K562 (cell line): ENCODE measurements at regions not wholly inside any gene's neighbourhood (a gene's known extent, or its start where the extent isn't known, plus 50 kb on each side); places are given as distances from the start of the nearest gene placed in this dataset.

Source experiments
- ATAC-seq: fragments of 200-7000 bp; cut with Tn5 transposase; 3 replicates; pipeline ENCODE4 v1.9.1; 2020; ENCODE audit warnings: moderate library complexity
- BruUV-seq: library from RNA; stranded (reverse); fragments of 400-500 nt; replicated peaks from 2 replicates; lab custom pipeline; 2021; lab: Mats Ljungman, UMichigan
- CTCF ChIA-PET: fragments of 300-600 bp; formaldehyde crosslinking; extraction: SDS; loops from one replicate; lab custom pipeline; 2021; ENCODE audit warnings: low intra/inter-chr PET ratio; lab: Yijun Ruan, JAX
- POLR2A ChIA-PET: fragments of 300-600, 350-650 bp; sonication (Branson Sonifier 250); formaldehyde crosslinking; extraction: SDS; loops from one replicate; lab custom pipeline; 2021; ENCODE audit warnings: antibody characterized with exemption, inconsistent platforms; lab: Yijun Ruan, JAX
- DNase-seq, 4 experiments: peaks; one replicate each; pipeline versions ENCODE4 v3.0.0 to v3.0.0-alpha.2; 2011 to 2018; ENCODE audit warnings: low spot score in 3 of 4, mixed read lengths in 3 of 4; ENCODE audit errors: extremely low read depth in 1 of 4
- FAIRE-seq: peaks from 2 replicates; lab custom pipeline; 2011; peaks lifted over from hg19 to GRCh38; lab: Jason Lieb, UNC
- H2AFZ ChIP-seq: 2 replicates; pipeline ENCODE4 v1.6.0; 2011; ENCODE audit warnings: low read depth, low read length, control low read depth, inconsistent platforms
- H3K27ac ChIP-seq: fragments of 200-600 bp; 3 replicates; pipeline ENCODE4 v1.8.0; 2011; ENCODE audit warnings: low read depth, mild to moderate bottlenecking, control low read depth, inconsistent platforms, low read length, moderate library complexity, mixed read lengths; ENCODE audit errors: extremely low read depth
- H3K27me3 ChIP-seq, 2 experiments: fragments of 300-600 bp in 1 of 2; 2 replicates in 1 of 2; 3 replicates in 1 of 2; pipeline versions ENCODE4 v1.6.0 to v1.8.0; 2011; ENCODE audit warnings: inconsistent platforms in 2 of 2, low read length in 2 of 2, mild to moderate bottlenecking in 1 of 2, mixed read lengths in 1 of 2, moderate library complexity in 1 of 2; ENCODE audit not compliant: control insufficient read depth in 2 of 2, insufficient read depth in 2 of 2
- H3K36me3 ChIP-seq: fragments of 300-600 bp; 3 replicates; pipeline ENCODE4 v1.8.0; 2011; ENCODE audit warnings: mild to moderate bottlenecking, low read length, inconsistent platforms; ENCODE audit not compliant: control insufficient read depth, insufficient read depth
- H3K4me1 ChIP-seq, 2 experiments: fragments of 200-600 bp in 1 of 2; replicated peaks in 1 of 2; 2 replicates in 1 of 2; 3 replicates in 1 of 2; pipeline versions ENCODE4 v1.5.1 to v1.8.0; 2011; ENCODE audit warnings: inconsistent platforms in 2 of 2, low read length in 2 of 2, mild to moderate bottlenecking in 1 of 2, mixed read lengths in 1 of 2, moderate library complexity in 1 of 2; ENCODE audit not compliant: control insufficient read depth in 2 of 2, insufficient read depth in 2 of 2
- H3K4me2 ChIP-seq: 2 replicates; pipeline ENCODE4 v1.6.1; 2011; ENCODE audit warnings: low read length, control low read depth, inconsistent platforms, mixed read lengths; ENCODE audit not compliant: insufficient read depth
- H3K4me3 ChIP-seq: fragments of 200-600 bp; sonication (generic), shearing (Covaris generic); 2 replicates; pipeline ENCODE4 v1.5.1; 2016; ENCODE audit warnings: control low read depth, inconsistent platforms
- H3K79me2 ChIP-seq: fragments of 200-600 bp; 3 replicates; pipeline ENCODE4 v1.8.0; 2011; ENCODE audit warnings: low read length, inconsistent platforms; ENCODE audit not compliant: control insufficient read depth, insufficient read depth
- H3K9ac ChIP-seq, 2 experiments: 2 replicates each; pipeline versions ENCODE4 v1.6.0 to v1.6.1; 2011; ENCODE audit warnings: low read depth in 2 of 2, low read length in 2 of 2, control low read depth in 1 of 2, inconsistent platforms in 1 of 2, mild to moderate bottlenecking in 1 of 2, mixed read lengths in 1 of 2; ENCODE audit not compliant: insufficient read depth in 1 of 2
- H3K9me1 ChIP-seq: one replicate; pipeline ENCODE4 v1.6.0; 2011; ENCODE audit warnings: inconsistent platforms, mild to moderate bottlenecking, low read length, moderate library complexity; ENCODE audit not compliant: control insufficient read depth, insufficient read depth
- H3K9me3 ChIP-seq: replicated peaks from 2 replicates; pipeline ENCODE4 v1.5.1; 2011; ENCODE audit warnings: low read depth, low read length, inconsistent platforms; ENCODE audit not compliant: control insufficient read depth, insufficient read depth
- H4K20me1 ChIP-seq: replicated peaks from 2 replicates; pipeline ENCODE4 v1.6.1; 2011; ENCODE audit warnings: low read length, inconsistent platforms, mixed read lengths; ENCODE audit not compliant: control insufficient read depth, insufficient read depth
- KAT2B ChIP-seq: IDR thresholded peaks from one replicate; pipeline ENCODE4 v1.6.1; 2012; ENCODE audit warnings: low read depth, mild to moderate bottlenecking, control low read depth, inconsistent platforms, low read length, moderate library complexity
- MYBL2 ChIP-seq, 2 experiments: fragments of 450-650 bp in 1 of 2; sonication (generic) in 1 of 2; formaldehyde crosslinking in 1 of 2; IDR thresholded peaks; 2 replicates each; pipeline versions ENCODE4 v1.6.1 to v1.8.1; 2017 to 2022; ENCODE audit warnings: borderline replicate concordance in 1 of 2, inconsistent platforms in 1 of 2, low read depth in 1 of 2, mild to moderate bottlenecking in 1 of 2, missing genetic modification reagents in 1 of 2, moderate library complexity in 1 of 2
- NCOA4 ChIP-seq: fragments of 450-650 bp; IDR thresholded peaks from 2 replicates; pipeline ENCODE4 v1.6.1; 2018; ENCODE audit warnings: mild to moderate bottlenecking; ENCODE audit not compliant: partially characterized antibody
- POLR3A ChIP-seq: IDR thresholded peaks from 2 replicates; pipeline ENCODE4 v1.6.1; 2011; ENCODE audit warnings: borderline replicate concordance, mild to moderate bottlenecking, moderate library complexity; ENCODE audit not compliant: insufficient read length, insufficient read depth; ENCODE audit errors: extremely low read depth
- SNIP1 ChIP-seq: fragments of 450-650 bp; IDR thresholded peaks from 2 replicates; pipeline ENCODE4 v1.7.1; 2017; ENCODE audit warnings: low read depth, mild to moderate bottlenecking
- SRSF3 ChIP-seq: fragments of 200-400 bp; formaldehyde crosslinking; IDR thresholded peaks from 2 replicates; pipeline ENCODE4 v1.6.1; 2016; ENCODE audit warnings: mild to moderate bottlenecking, low read length, moderate library complexity; ENCODE audit not compliant: insufficient read depth
- THRA ChIP-seq: fragments of 450-650 bp; IDR thresholded peaks from 2 replicates; pipeline ENCODE4 v1.6.1; 2017; ENCODE audit warnings: mild to moderate bottlenecking, moderate library complexity
- ZC3H11A ChIP-seq: IDR thresholded peaks from 2 replicates; pipeline ENCODE4 v1.6.1; 2012; ENCODE audit warnings: low read depth, low read length, improper control_type of control experiment
- ZC3H8 ChIP-seq: fragments of 450-650 bp; IDR thresholded peaks from 2 replicates; pipeline ENCODE4 v1.6.1; 2017
- ZNF24 ChIP-seq: fragments of 450-650 bp; IDR thresholded peaks from 2 replicates; pipeline ENCODE4 v1.6.1; 2016
- WGBS: fragments of 100-300 bp; shearing (Covaris generic); methylation state at CpG from one replicate; pipeline ENCODE4 v1.1.6; 2016; ENCODE audit warnings: low coverage, mixed read lengths; ENCODE audit not compliant: insufficient coverage; ENCODE audit errors: missing lambda C conversion rate; 5-methylcytosine and 5-hydroxymethylcytosine counted together
- in situ Hi-C: fragments of 300-500 bp; cut with MboI; formaldehyde crosslinking; loops from 4 replicates; pipeline ENCODE4 v1.15.0; 2018; ENCODE audit warnings: inconsistent platforms, mixed read lengths
- intact Hi-C: fragments of 100-400 bp; cut with micrococcal nuclease; formaldehyde crosslinking; loops from 2 replicates; pipeline ENCODE4 v1.14.2; 2022

DNA sequence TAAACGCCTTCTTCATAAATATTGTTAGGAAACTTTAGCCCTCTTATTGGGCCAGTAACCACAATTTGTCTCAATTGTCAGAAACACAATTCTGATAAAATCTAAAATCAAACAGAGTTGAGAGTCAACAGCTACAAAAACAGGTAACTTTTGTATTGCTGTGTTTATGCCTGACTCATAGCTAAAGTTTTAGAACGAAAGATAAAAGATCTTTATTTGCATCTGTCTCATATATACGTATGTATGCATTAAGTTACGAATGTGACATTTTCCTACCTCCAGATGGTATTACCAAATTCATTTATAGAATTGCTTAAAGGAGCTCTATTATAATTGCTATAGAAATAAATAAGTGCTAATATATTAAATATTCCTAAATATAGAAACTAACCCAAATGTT lies 887.9 kb upstream of the NDST4 start:
- DNase-seq: no peak
- POLR2A ChIA-PET: no interaction called here
- Histone ChIP-seq H4K20me1 (no peaks in the 10 kb centered on the region), H3K27ac (no peak overlapping the region), H3K4me3 (no peak overlapping the region), H3K36me3 (no peaks in the 10 kb centered on the region), H3K9me3 (no peaks in the 10 kb centered on the region), H2AFZ (no peak overlapping the region), H3K4me2 (no peak overlapping the region), H3K79me2 (no peaks in the 10 kb centered on the region), H3K4me1 (no peaks in the 10 kb centered on the region; a peak in 1 of 5 replicates), H3K9me1 (no peaks in the 10 kb centered on the region), H3K9ac (no peak overlapping the region), H3K27me3 (no peaks in the 10 kb centered on the region)
- 0% methylated on average over 4 of the region's 4 CpGs for WGBS
- CTCF ChIA-PET: no interaction called here
- in situ Hi-C loops: no loop called here
- intact Hi-C loops: no loop called here
- TF ChIP-seq ZC3H11A: no peak
- no peak for TF ChIP-seq KAT2B
- no peak for TF ChIP-seq POLR3A
- no peak for TF ChIP-seq MYBL2 (IDR thresholded peaks at IDR 0.05; ENCODE audit: low read depth)
- no peak for TF ChIP-seq MYBL2 (CRISPR knock-in tag; IDR thresholded peaks at IDR 0.05; ENCODE audit: borderline replicate concordance)
- TF ChIP-seq ZC3H8: no peak
- no peak for TF ChIP-seq THRA
- no peak for TF ChIP-seq SRSF3
- no peak for TF ChIP-seq NCOA4
- no peak for TF ChIP-seq ZNF24
- no peak for TF ChIP-seq SNIP1
- BruUV-seq: no TSS peak
- ATAC-seq: no peak
- FAIRE-seq: no peak
